WTC11 (cell line): ENCODE measurements at regions not wholly inside any gene's neighbourhood (a gene's known extent, or its start where the extent isn't known, plus 50 kb on each side); places are given as distances from the start of the nearest gene placed in this dataset.
A peak's percentile ranks its signal among the peaks of the same experiment; 100 is the strongest.

Experiments
- ATAC-seq: fragments of 200-7000 bp; cut with Tn5 transposase; 2 replicates; pipeline ENCODE4 v1.10.0; 2021; ENCODE audit warnings: mild to moderate bottlenecking, moderate library complexity
- CTCF ChIA-PET: fragments of 300-600 bp; sonication (Branson Sonifier 250); formaldehyde crosslinking; loops from one replicate; lab custom pipeline; 2021; ENCODE audit warnings: antibody characterized with exemption; lab: Charles Lee
- POLR2A ChIA-PET: fragments of 350-600 bp; sonication (Branson Sonifier 250); formaldehyde crosslinking; loops from one replicate; lab custom pipeline; 2021; ENCODE audit warnings: antibody characterized with exemption; lab: Charles Lee
- DNase-seq: peaks from one replicate; pipeline ENCODE4 v3.0.0; 2021; ENCODE audit warnings: low spot score
- H3K27ac Mint-ChIP-seq: 2 replicates; pipeline ENCODE4 v1.8.0; 2021; ENCODE audit warnings: mixed read lengths
- H3K27me3 Mint-ChIP-seq: 2 replicates; pipeline ENCODE4 v1.8.0; 2021; ENCODE audit warnings: low read depth, mild to moderate bottlenecking, moderate library complexity, mixed read lengths
- H3K36me3 Mint-ChIP-seq: 2 replicates; pipeline ENCODE4 v1.8.0; 2021; ENCODE audit warnings: mixed read lengths
- H3K4me1 Mint-ChIP-seq: 2 replicates; pipeline ENCODE4 v1.8.0; 2022; ENCODE audit warnings: mixed read lengths
- H3K4me3 Mint-ChIP-seq: 2 replicates; pipeline ENCODE4 v1.8.0; 2021; ENCODE audit warnings: mild to moderate bottlenecking, moderate library complexity, mixed read lengths
- H3K9me3 Mint-ChIP-seq: 2 replicates; pipeline ENCODE4 v1.8.0; 2021; ENCODE audit warnings: mixed read lengths
- EMX1 ChIP-seq: fragments of 250-450 bp; sonication (Bioruptor Pico); IDR thresholded peaks from 2 replicates; pipeline ENCODE4 v1.8.0; 2021; ENCODE audit warnings: mild to moderate bottlenecking
- ESRRA ChIP-seq: sonication (generic); formaldehyde crosslinking; IDR thresholded peaks from 2 replicates; pipeline ENCODE4 v1.8.1; 2022; ENCODE audit warnings: mild to moderate bottlenecking, missing genetic modification reagents, borderline replicate concordance
- GRHL2 ChIP-seq: fragments of 250-450 bp; sonication (Bioruptor Pico); IDR thresholded peaks from 2 replicates; pipeline ENCODE4 v1.8.0; 2022; ENCODE audit warnings: mild to moderate bottlenecking, moderate library complexity; ENCODE audit not compliant: insufficient replicate concordance, severe bottlenecking
- HMGA2 ChIP-seq: fragments of 250-450 bp; sonication (Bioruptor Pico); IDR thresholded peaks from 2 replicates; pipeline ENCODE4 v1.4.0; 2021; ENCODE audit warnings: mild to moderate bottlenecking, moderate library complexity
- OVOL2 ChIP-seq: fragments of 250-450 bp; sonication (Bioruptor Pico); IDR thresholded peaks from 2 replicates; pipeline ENCODE4 v1.9.0; 2021; ENCODE audit warnings: mild to moderate bottlenecking, borderline replicate concordance
- RELA ChIP-seq: sonication (generic); formaldehyde crosslinking; IDR thresholded peaks from 2 replicates; pipeline ENCODE4 v1.8.1; 2022; ENCODE audit warnings: missing genetic modification reagents, mild to moderate bottlenecking, borderline replicate concordance
- TCF7 ChIP-seq: sonication (generic); formaldehyde crosslinking; IDR thresholded peaks from 2 replicates; pipeline ENCODE4 v1.8.0; 2022; ENCODE audit warnings: mild to moderate bottlenecking, low read depth, missing genetic modification reagents, moderate library complexity
- TEAD4 ChIP-seq: sonication (generic); formaldehyde crosslinking; IDR thresholded peaks from 2 replicates; pipeline ENCODE4 v1.8.0; 2022; ENCODE audit warnings: mild to moderate bottlenecking, missing genetic modification reagents
- ZNF396 ChIP-seq: fragments of 250-450 bp; sonication (Bioruptor Pico); IDR thresholded peaks from 2 replicates; pipeline ENCODE4 v1.8.0; 2021; ENCODE audit warnings: mild to moderate bottlenecking, moderate library complexity, borderline replicate concordance
- TF ChIP-seq, protein P1 (sequence below): fragments of 250-450 bp; sonication (Bioruptor Pico); conservative IDR thresholded peaks from 2 replicates; pipeline ENCODE4 v1.9.0; 2021; ENCODE audit warnings: mild to moderate bottlenecking
- TF ChIP-seq, protein P2 (sequence below): sonication (generic); formaldehyde crosslinking; IDR thresholded peaks from 2 replicates; pipeline ENCODE4 v1.8.1; 2022; ENCODE audit warnings: mild to moderate bottlenecking, moderate library complexity, missing genetic modification reagents
- TF ChIP-seq, protein P3 (sequence below): sonication (generic); formaldehyde crosslinking; IDR thresholded peaks from 2 replicates; pipeline ENCODE4 v1.8.0; 2023; ENCODE audit warnings: mild to moderate bottlenecking, missing genetic modification reagents
- TF ChIP-seq, protein P4 (sequence below): sonication (generic); formaldehyde crosslinking; IDR thresholded peaks from 2 replicates; pipeline ENCODE4 v1.8.0; 2022; ENCODE audit warnings: mild to moderate bottlenecking, missing genetic modification reagents
- TF ChIP-seq, protein P5 (sequence below): sonication (generic); formaldehyde crosslinking; IDR thresholded peaks from 2 replicates; pipeline ENCODE4 v1.8.0; 2022; ENCODE audit warnings: mild to moderate bottlenecking, missing genetic modification reagents
- TF ChIP-seq, protein P6 (sequence below): fragments of 250-450 bp; sonication (Bioruptor Pico); IDR thresholded peaks from 2 replicates; pipeline ENCODE4 v1.8.0; 2021; ENCODE audit warnings: mild to moderate bottlenecking

DNA sequence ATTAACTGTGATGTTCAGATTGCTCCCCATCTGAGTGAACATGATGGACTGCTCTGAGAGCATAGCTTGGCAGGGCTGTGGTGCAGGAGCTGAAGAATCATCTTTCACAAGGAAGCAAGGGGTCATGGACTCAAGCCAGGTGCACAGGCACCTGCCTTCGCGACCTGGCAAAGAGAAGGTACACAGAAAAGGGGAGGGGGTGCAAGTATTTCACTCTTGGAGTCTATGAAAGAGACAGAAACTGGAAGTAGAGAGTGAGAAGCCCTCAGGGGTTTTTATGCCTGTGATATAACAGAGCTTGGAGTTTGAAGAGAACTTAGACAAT lies 232.6 kb upstream of the PLXNA2 start:
- Mint-ChIP-seq H3K27ac (peak overlapping the region; percentile 37; the same call in 1 of the 2 replicates), H3K27me3 (no peaks in the 10 kb centered on the region)
- TF ChIP-seq EMX1 (CRISPR knock-in tag), result no peak
- TF ChIP-seq, protein P1, sequence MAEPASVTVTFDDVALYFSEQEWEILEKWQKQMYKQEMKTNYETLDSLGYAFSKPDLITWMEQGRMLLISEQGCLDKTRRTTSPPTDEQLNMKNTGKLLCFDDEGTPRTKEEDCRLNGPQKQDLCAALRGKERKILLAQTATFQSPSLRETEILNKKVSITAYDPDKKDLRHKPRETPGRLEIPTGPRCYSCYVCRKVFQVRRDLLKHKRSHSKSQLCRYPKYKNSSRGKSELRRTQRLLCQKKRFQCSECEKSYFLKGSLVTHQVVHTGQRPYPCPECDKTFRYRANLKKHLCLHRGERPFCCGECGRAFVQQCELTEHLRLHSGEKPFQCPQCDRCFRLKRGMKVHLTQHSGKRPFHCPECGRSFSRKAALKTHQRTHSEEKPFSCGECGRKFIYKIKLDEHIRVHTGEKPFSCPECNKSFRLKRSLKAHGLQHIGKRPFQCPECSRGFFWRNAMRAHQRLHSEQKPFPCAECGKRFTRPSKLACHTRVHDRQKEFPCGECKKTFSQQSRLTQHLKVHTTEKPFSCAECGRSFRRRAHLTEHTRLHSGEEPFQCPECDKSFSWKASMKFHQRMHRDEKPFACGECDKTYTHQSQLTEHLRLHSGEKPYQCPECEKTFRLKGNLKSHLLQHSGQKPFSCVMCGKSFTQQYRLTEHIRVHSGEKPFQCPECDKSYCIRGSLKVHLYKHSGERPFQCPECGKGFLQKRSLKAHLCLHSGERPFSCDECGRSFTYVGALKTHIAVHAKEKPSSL (CRISPR knock-in tag), result no peak
- no peak for TF ChIP-seq GRHL2 (CRISPR knock-in tag)
- no peak for TF ChIP-seq ESRRA (CRISPR knock-in tag)
- TF ChIP-seq, protein P2, sequence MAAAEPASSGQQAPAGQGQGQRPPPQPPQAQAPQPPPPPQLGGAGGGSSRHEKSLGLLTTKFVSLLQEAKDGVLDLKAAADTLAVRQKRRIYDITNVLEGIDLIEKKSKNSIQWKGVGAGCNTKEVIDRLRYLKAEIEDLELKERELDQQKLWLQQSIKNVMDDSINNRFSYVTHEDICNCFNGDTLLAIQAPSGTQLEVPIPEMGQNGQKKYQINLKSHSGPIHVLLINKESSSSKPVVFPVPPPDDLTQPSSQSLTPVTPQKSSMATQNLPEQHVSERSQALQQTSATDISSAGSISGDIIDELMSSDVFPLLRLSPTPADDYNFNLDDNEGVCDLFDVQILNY (CRISPR knock-in tag), result no peak
- TF ChIP-seq RELA, result no peak
- TF ChIP-seq TCF7, result no peak
- TF ChIP-seq TEAD4 (CRISPR knock-in tag), result no peak
- TF ChIP-seq, protein P3, sequence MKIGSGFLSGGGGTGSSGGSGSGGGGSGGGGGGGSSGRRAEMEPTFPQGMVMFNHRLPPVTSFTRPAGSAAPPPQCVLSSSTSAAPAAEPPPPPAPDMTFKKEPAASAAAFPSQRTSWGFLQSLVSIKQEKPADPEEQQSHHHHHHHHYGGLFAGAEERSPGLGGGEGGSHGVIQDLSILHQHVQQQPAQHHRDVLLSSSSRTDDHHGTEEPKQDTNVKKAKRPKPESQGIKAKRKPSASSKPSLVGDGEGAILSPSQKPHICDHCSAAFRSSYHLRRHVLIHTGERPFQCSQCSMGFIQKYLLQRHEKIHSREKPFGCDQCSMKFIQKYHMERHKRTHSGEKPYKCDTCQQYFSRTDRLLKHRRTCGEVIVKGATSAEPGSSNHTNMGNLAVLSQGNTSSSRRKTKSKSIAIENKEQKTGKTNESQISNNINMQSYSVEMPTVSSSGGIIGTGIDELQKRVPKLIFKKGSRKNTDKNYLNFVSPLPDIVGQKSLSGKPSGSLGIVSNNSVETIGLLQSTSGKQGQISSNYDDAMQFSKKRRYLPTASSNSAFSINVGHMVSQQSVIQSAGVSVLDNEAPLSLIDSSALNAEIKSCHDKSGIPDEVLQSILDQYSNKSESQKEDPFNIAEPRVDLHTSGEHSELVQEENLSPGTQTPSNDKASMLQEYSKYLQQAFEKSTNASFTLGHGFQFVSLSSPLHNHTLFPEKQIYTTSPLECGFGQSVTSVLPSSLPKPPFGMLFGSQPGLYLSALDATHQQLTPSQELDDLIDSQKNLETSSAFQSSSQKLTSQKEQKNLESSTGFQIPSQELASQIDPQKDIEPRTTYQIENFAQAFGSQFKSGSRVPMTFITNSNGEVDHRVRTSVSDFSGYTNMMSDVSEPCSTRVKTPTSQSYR (CRISPR knock-in tag), result no peak
- TF ChIP-seq, all 79 proteins: peak for 0
- POLR2A ChIA-PET, result interaction anchor here (1.0 kb wide), 1 partner anchor 232 kb away, joined by 3 read pairs; the partner anchor contains the start of gene PLXNA2
- Mint-ChIP-seq H3K36me3 (no peaks in the 10 kb centered on the region), H3K9me3 (no peaks in the 10 kb centered on the region), H3K4me1 (peaks cover 18% of the 10 kb centered on the region), H3K4me3 (no peak overlapping the region)
- CTCF ChIA-PET, result interaction anchor here (0.5 to 1.4 kb wide), 29 partner anchors 7 to 1089 kb away, joined by 3 to 11 read pairs (median 3); partner anchors contain the start of genes CD46 and PLXNA2
- ATAC-seq (no peak), DNase-seq (no peak)

DNA sequence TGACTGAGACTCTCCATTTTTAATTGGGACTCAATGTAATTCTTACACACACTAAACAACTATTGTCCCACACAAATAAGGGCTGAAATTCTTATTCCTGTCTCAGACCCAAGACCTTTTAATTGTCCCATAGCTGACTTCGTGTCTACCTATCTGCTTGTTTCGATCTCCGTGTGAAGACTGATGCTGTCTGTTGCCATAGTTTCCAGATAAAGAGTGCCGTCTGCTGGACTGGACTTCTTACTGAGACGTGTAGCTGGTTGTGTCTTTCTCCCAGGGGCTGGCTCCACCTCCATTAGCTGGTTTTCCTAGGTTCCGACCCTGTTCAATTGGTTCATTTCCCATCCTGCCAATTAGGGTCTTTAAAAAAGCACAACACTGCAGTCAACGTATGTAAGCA lies 235.3 kb upstream of the PLXNA2 start:
- H3K36me3 Mint-ChIP-seq, result no peaks in the 10 kb centered on the region
- no peak overlapping the region for H3K27ac Mint-ChIP-seq
- TF ChIP-seq, protein P4, sequence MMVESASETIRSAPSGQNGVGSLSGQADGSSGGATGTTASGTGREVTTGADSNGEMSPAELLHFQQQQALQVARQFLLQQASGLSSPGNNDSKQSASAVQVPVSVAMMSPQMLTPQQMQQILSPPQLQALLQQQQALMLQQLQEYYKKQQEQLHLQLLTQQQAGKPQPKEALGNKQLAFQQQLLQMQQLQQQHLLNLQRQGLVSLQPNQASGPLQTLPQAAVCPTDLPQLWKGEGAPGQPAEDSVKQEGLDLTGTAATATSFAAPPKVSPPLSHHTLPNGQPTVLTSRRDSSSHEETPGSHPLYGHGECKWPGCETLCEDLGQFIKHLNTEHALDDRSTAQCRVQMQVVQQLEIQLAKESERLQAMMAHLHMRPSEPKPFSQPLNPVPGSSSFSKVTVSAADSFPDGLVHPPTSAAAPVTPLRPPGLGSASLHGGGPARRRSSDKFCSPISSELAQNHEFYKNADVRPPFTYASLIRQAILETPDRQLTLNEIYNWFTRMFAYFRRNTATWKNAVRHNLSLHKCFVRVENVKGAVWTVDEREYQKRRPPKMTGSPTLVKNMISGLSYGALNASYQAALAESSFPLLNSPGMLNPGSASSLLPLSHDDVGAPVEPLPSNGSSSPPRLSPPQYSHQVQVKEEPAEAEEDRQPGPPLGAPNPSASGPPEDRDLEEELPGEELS (CRISPR knock-in tag), result no peak
- TF ChIP-seq, protein P5, sequence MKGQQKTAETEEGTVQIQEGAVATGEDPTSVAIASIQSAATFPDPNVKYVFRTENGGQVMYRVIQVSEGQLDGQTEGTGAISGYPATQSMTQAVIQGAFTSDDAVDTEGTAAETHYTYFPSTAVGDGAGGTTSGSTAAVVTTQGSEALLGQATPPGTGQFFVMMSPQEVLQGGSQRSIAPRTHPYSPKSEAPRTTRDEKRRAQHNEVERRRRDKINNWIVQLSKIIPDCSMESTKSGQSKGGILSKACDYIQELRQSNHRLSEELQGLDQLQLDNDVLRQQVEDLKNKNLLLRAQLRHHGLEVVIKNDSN (CRISPR knock-in tag), result no peak
- TF ChIP-seq OVOL2 (CRISPR knock-in tag) (no peak), HMGA2 (no peak), ZNF396 (CRISPR knock-in tag) (no peak)
- H3K4me1 Mint-ChIP-seq, result peaks cover 18% of the 10 kb centered on the region
- no peaks in the 10 kb centered on the region for H3K27me3 Mint-ChIP-seq
- no peak overlapping the region for H3K4me3 Mint-ChIP-seq
- ChIA-PET POLR2A (no interaction called here), CTCF (no interaction called here)
- DNase-seq, result no peak
- ATAC-seq, result no peak
- H3K9me3 Mint-ChIP-seq, result no peaks in the 10 kb centered on the region

DNA sequence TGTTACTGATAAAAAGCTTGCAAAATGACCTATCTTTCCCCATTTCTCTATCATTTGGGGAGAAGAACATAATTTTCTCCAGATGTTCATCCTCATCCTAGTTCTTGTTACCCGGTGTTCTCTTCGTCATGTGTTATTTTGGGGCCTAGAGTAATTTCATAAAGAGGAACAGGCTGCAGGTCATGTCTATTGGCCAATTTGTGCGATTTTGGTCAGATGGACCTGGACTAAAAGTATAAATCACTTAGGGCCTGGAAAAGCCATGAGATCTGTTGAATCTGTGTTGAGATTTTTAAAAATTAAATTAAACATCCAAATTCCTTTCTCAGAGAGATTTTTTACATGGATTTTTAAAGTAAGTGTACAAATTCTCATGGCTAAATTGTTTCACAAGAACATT lies 241.3 kb upstream of the PLXNA2 start:
- no peak for DNase-seq
- POLR2A ChIA-PET, result no interaction called here
- Mint-ChIP-seq H3K4me1 (no peaks in the 10 kb centered on the region), H3K27me3 (no peaks in the 10 kb centered on the region), H3K36me3 (no peaks in the 10 kb centered on the region), H3K4me3 (no peak overlapping the region), H3K9me3 (peaks cover 14% of the 10 kb centered on the region)
- TF ChIP-seq, protein P6, sequence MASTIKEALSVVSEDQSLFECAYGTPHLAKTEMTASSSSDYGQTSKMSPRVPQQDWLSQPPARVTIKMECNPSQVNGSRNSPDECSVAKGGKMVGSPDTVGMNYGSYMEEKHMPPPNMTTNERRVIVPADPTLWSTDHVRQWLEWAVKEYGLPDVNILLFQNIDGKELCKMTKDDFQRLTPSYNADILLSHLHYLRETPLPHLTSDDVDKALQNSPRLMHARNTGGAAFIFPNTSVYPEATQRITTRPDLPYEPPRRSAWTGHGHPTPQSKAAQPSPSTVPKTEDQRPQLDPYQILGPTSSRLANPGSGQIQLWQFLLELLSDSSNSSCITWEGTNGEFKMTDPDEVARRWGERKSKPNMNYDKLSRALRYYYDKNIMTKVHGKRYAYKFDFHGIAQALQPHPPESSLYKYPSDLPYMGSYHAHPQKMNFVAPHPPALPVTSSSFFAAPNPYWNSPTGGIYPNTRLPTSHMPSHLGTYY (CRISPR knock-in tag), result no peak
- no peak for TF ChIP-seq OVOL2 (CRISPR knock-in tag)
- TF ChIP-seq, all 79 proteins: peak for 0
- CTCF ChIA-PET, result no interaction called here
- no peak for ATAC-seq
- no peak overlapping the region for H3K27ac Mint-ChIP-seq
